GM19395 (cell line): ENCODE measurements at regions not wholly inside any gene's neighbourhood (a gene's known extent, or its start where the extent isn't known, plus 50 kb on each side); places are given as distances from the start of the nearest gene placed in this dataset.

Source experiments
- ATAC-seq: cut with Tn5 transposase; IDR thresholded peaks from one replicate; pipeline ENCODE4 v1.9.1; 2021; ENCODE audit warnings: mild to moderate bottlenecking, moderate library complexity; ENCODE audit not compliant: unreplicated experiment

GRCh38 chr13:76153239-76153638 is 517.1 kb downstream of the LMO7 start:
- ATAC-seq: no peak

- ATAC-seq: no peak
Observed at GRCh38 chr13:76148926-76149325, 512.8 kb downstream of the LMO7 start.

- no peak for ATAC-seq
Observed at GRCh38 chr13:76148374-76148773, 512.2 kb downstream of the LMO7 start.

- ATAC-seq: no peak
Observed at GRCh38 chr13:76132532-76132931, 496.4 kb downstream of the LMO7 start.

GRCh38 chr13:76131551-76131950 is 495.4 kb downstream of the LMO7 start:
- ATAC-seq: no peak

- no peak for ATAC-seq
Observed at GRCh38 chr13:76129305-76130000, 493.3 kb downstream of the LMO7 start.

GRCh38 chr13:76127922-76128321 is 491.8 kb downstream of the LMO7 start:
- no peak for ATAC-seq

GRCh38 chr13:76123548-76123947 is 487.4 kb downstream of the LMO7 start:
- ATAC-seq: no peak

- ATAC-seq: no peak
Observed at GRCh38 chr13:76116751-76117360, 480.7 kb downstream of the LMO7 start.

GRCh38 chr13:76106763-76107162 is 470.6 kb downstream of the LMO7 start:
- no peak for ATAC-seq

GRCh38 chr13:76094645-76095044 is 458.5 kb downstream of the LMO7 start:
- ATAC-seq: no peak

- ATAC-seq: no peak
Observed at GRCh38 chr13:76091076-76091475, 454.9 kb downstream of the LMO7 start.

GRCh38 chr13:76086729-76087128 is 450.6 kb downstream of the LMO7 start:
- no peak for ATAC-seq

GRCh38 chr13:76067850-76068249 is 431.7 kb downstream of the LMO7 start:
- ATAC-seq: no peak

GRCh38 chr13:76053181-76053580 is 417.1 kb downstream of the LMO7 start:
- ATAC-seq: no peak

GRCh38 chr13:76049376-76049746 is 413.2 kb downstream of the LMO7 start:
- no peak for ATAC-seq

- no peak for ATAC-seq
Observed at GRCh38 chr13:76048675-76049375, 412.7 kb downstream of the LMO7 start.

GRCh38 chr13:76048131-76048530 is 412.0 kb downstream of the LMO7 start:
- no peak for ATAC-seq

GRCh38 chr13:76043874-76044273 is 407.7 kb downstream of the LMO7 start:
- no peak for ATAC-seq

- no peak for ATAC-seq
Observed at GRCh38 chr13:76038920-76039716, 403.0 kb downstream of the LMO7 start.

GRCh38 chr13:76036176-76036575 is 400.0 kb downstream of the LMO7 start:
- ATAC-seq: no peak
